Fibroblast of lung (primary cell): ENCODE measurements at regions not wholly inside any gene's neighbourhood (a gene's known extent, or its start where the extent isn't known, plus 50 kb on each side); places are given as distances from the start of the nearest gene placed in this dataset.
A peak's percentile ranks its signal among the peaks of the same experiment; 100 is the strongest.

Experiments used
- DNase-seq, 2 donors: peaks; one replicate each; pipeline versions ENCODE4 v3.0.0 to v3.0.0-alpha.2; 2010; ENCODE audit warnings: low read depth in 2 of 2
- H2AFZ ChIP-seq: 2 replicates; pipeline ENCODE4 v1.5.1; 2012; ENCODE audit warnings: low read length, control low read depth, inconsistent platforms
- H3K27ac ChIP-seq: 2 replicates; pipeline ENCODE4 v1.5.1; 2011; ENCODE audit warnings: low read length, control low read depth; ENCODE audit not compliant: insufficient read depth
- H3K27me3 ChIP-seq: 2 replicates; pipeline ENCODE4 v1.5.1; 2011; ENCODE audit warnings: mild to moderate bottlenecking, low read length; ENCODE audit not compliant: control insufficient read depth, insufficient read depth
- H3K36me3 ChIP-seq: 2 replicates; pipeline ENCODE4 v1.5.1; 2011; ENCODE audit warnings: low read length; ENCODE audit not compliant: control insufficient read depth, insufficient read depth
- H3K4me1 ChIP-seq: 2 replicates; pipeline ENCODE4 v1.5.1; 2011; ENCODE audit warnings: low read length; ENCODE audit not compliant: control insufficient read depth, insufficient read depth; ENCODE audit errors: extremely low read depth
- H3K4me2 ChIP-seq: 2 replicates; pipeline ENCODE4 v1.5.1; 2011; ENCODE audit warnings: low read length, control low read depth; ENCODE audit not compliant: insufficient read depth; ENCODE audit errors: extremely low read depth
- H3K4me3 ChIP-seq, 4 experiments: fragments of 200-600 bp in 1 of 4; sonication (generic) in 1 of 4; replicated peaks in 1 of 4; 2 replicates each; pipeline ENCODE4 v1.5.1; 2011 to 2016; ENCODE audit warnings: low read length in 4 of 4, low read depth in 3 of 4, mild to moderate bottlenecking in 3 of 4, control low read depth in 2 of 4, inconsistent platforms in 1 of 4, mixed read lengths in 1 of 4; ENCODE audit not compliant: insufficient read depth in 1 of 4; ENCODE audit errors: control extremely low read depth in 1 of 4
- H3K79me2 ChIP-seq: 2 replicates; pipeline ENCODE4 v1.5.1; 2012; ENCODE audit warnings: mild to moderate bottlenecking, low read length, inconsistent platforms; ENCODE audit not compliant: control insufficient read depth, insufficient read depth
- H3K9ac ChIP-seq: 2 replicates; pipeline ENCODE4 v1.5.1; 2011; ENCODE audit warnings: mild to moderate bottlenecking, low read length, control low read depth; ENCODE audit not compliant: insufficient read depth
- H3K9me3 ChIP-seq: 2 replicates; pipeline ENCODE4 v1.5.1; 2012; ENCODE audit warnings: low read depth, low read length; ENCODE audit not compliant: control insufficient read depth, insufficient read depth
- H4K20me1 ChIP-seq: 2 replicates; pipeline ENCODE4 v1.5.1; 2011; ENCODE audit warnings: low read length; ENCODE audit not compliant: control insufficient read depth, insufficient read depth; ENCODE audit errors: extremely low read depth
- CTCF ChIP-seq, 2 donors: IDR thresholded peaks in 1 of 2; conservative IDR thresholded peaks in 1 of 2; 1 replicate in 1 of 2; 2 replicates in 1 of 2; pipeline ENCODE4 v1.5.1; 2011 to 2012; ENCODE audit warnings: low read length in 2 of 2, control low read depth in 1 of 2, inconsistent platforms in 1 of 2, low read depth in 1 of 2, mild to moderate bottlenecking in 1 of 2
- EZH2 ChIP-seq: IDR thresholded peaks from 2 replicates; pipeline ENCODE4 v1.5.1; 2012; ENCODE audit warnings: low read length, control low read depth, mild to moderate bottlenecking; ENCODE audit errors: missing control alignments

DNA sequence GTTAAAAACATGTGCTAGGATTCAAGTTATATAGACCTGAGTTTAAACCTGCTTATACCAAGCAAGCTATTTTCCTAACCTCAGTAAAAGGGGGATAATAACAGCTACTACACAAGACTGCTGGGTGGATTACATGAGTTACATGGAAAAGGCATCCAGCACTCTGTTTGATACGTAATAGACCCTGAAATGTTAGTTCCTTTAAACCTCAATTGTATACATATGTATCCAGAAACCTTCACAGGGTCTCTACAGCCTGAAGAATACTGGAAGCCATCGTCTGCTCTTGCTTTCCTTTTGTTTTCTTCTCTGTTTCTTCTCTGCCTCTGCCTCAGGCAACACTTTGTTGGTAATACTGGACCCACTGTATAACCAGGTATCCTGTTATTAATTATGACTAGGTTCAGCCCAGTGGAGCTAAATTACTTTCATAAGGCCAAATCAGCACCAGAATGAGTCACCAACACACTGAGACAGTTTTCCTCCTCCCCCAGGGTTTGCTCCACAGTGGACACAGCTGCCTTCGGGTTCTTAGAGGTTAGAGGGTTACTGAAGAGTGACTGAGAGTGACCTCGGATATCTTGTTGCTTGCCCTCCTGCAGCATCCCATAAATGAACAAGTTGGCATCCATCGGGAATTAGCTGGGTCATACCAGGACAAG lies 127.1 kb downstream of the CAPZA3 start:
- TF ChIP-seq CTCF (conservative IDR thresholded peaks at IDR 0.05 in 1 of 2, IDR thresholded peaks at IDR 0.05 in 1 of 2; ENCODE audit: low read depth in 1 of 2, low read length in 2 of 2): no peak
- TF ChIP-seq EZH2: no peak
- H3K9me3 ChIP-seq: no peaks in the 10 kb centered on the region
- no peak overlapping the region for H3K9ac ChIP-seq
- no peaks in the 10 kb centered on the region for H3K79me2 ChIP-seq
- H3K27me3 ChIP-seq: no peaks in the 10 kb centered on the region
- H2AFZ ChIP-seq: no peak overlapping the region
- H3K4me3 ChIP-seq: no peak overlapping the region
- no peaks in the 10 kb centered on the region for H3K36me3 ChIP-seq
- peaks cover 7% of the 10 kb centered on the region for H3K4me1 ChIP-seq
- H4K20me1 ChIP-seq: no peaks in the 10 kb centered on the region
- H3K27ac ChIP-seq: no peak overlapping the region
- DNase-seq: peak; percentile 64 to 71
- peak overlapping the region; percentile 52 for H3K4me2 ChIP-seq

GRCh38 chr12:18868717-18869116 lies 130.8 kb downstream of the CAPZA3 start:
- peak; percentile 54 to 70 for DNase-seq
- H3K27me3 ChIP-seq: no peaks in the 10 kb centered on the region
- no peaks in the 10 kb centered on the region for H3K36me3 ChIP-seq
- no peaks in the 10 kb centered on the region for H3K79me2 ChIP-seq
- H3K4me2 ChIP-seq: no peak overlapping the region
- no peak overlapping the region for H3K9ac ChIP-seq
- no peak overlapping the region for H3K4me3 ChIP-seq
- H2AFZ ChIP-seq: no peak overlapping the region
- no peaks in the 10 kb centered on the region for H3K9me3 ChIP-seq
- H3K4me1 ChIP-seq: peaks cover 7% of the 10 kb centered on the region
- H4K20me1 ChIP-seq: no peaks in the 10 kb centered on the region
- no peak overlapping the region for H3K27ac ChIP-seq
- no peak for TF ChIP-seq CTCF (conservative IDR thresholded peaks at IDR 0.05 in 1 of 2, IDR thresholded peaks at IDR 0.05 in 1 of 2; ENCODE audit: low read depth in 1 of 2, low read length in 2 of 2)
- no peak for TF ChIP-seq EZH2

DNA sequence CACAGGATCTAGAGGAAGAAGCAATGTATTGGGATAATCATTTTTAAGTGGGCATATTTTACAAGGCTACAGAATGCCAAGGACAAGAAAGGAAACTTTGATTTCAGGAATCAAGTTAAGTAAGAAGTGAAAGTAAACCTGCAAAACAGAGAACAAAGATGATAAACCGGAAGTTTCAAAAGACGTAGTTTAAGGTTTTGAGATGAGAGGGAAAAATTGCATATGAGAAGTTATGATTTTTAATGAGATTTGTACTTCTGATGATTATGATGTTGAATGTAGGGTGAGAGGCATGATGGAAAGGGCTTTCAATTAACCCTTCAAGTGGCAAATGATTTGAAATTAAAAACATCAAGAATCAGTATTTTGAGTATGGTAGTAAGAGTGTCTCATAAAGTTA lies 134.9 kb downstream of the CAPZA3 start:
- H3K9me3 ChIP-seq: no peaks in the 10 kb centered on the region
- H3K4me1 ChIP-seq: peaks cover 2% of the 10 kb centered on the region
- H3K36me3 ChIP-seq: no peaks in the 10 kb centered on the region
- no peaks in the 10 kb centered on the region for H3K27me3 ChIP-seq
- no peaks in the 10 kb centered on the region for H3K79me2 ChIP-seq
- H2AFZ ChIP-seq: no peak overlapping the region
- H3K4me3 ChIP-seq: no peak overlapping the region
- TF ChIP-seq CTCF (conservative IDR thresholded peaks at IDR 0.05 in 1 of 2, IDR thresholded peaks at IDR 0.05 in 1 of 2; ENCODE audit: low read depth in 1 of 2, low read length in 2 of 2): no peak
- TF ChIP-seq EZH2: no peak
- no peak overlapping the region for H3K27ac ChIP-seq
- no peak for DNase-seq
- H4K20me1 ChIP-seq: no peaks in the 10 kb centered on the region
- H3K9ac ChIP-seq: no peak overlapping the region
- no peak overlapping the region for H3K4me2 ChIP-seq
